ENCODE measurements at regions not wholly inside any gene's neighbourhood (a gene's known extent, or its start where the extent isn't known, plus 50 kb on each side); places are given as distances from the start of the nearest gene placed in this dataset.

DNA sequence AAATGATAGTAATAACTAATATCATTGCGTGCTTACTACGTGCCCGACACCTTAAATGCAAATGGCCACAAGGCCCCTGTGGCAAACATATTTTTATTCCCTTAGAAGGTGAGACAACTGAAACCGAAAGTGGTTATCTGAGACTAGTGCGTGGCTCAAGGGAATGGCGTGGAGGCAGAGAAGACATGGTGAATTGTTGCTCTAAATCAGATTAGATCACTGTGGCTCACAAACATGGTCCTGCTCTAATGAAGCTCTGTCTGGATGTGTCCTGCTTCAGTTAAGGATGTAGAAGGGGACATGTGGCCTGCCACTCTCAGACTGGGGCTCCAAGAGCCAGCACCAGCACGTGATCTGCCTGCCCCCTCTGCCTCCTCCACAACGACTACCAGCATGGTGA is 124.2 kb upstream of the GMDS start:
- DNase-seq (no peak), ATAC-seq (peak; percentile 30)
- CTCF ChIA-PET, result interaction anchor here (1.0 kb wide), 1 partner anchor 12 kb away, joined by 3 read pairs; no protein-coding TSS in a partner anchor
- H3K36me3 Mint-ChIP-seq, result no peaks in the 10 kb centered on the region
- no peaks in the 10 kb centered on the region for H3K9me3 Mint-ChIP-seq (ENCODE audit: low read depth)
- H3K27ac Mint-ChIP-seq, result no peak overlapping the region
- H3K27me3 Mint-ChIP-seq, result peaks cover under 1% of the 10 kb centered on the region
- peaks cover 7% of the 10 kb centered on the region for H3K4me1 Mint-ChIP-seq
- H3K4me3 Mint-ChIP-seq, result no peak overlapping the region

DNA sequence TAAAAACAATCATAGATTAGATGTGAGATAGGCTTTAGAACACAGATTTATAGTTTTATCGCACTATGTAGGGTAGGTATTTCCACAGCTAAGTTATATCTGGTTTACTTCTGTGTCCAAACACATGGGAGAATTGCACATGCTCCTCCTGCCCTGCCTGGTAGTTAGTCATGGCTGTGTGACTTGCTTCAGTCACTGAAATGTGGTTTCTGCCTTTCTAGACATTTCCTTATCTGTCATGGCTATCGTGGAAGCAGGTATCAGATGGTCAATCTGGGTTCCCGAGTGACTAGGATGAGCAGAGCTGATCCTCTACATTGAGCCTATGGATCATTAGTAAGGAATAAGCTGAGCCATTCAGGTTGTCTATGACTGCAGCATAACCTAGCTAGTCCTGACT is 117.8 kb upstream of the GMDS start:
- peaks cover 2% of the 10 kb centered on the region for H3K27me3 Mint-ChIP-seq
- no peaks in the 10 kb centered on the region for H3K9me3 Mint-ChIP-seq (ENCODE audit: low read depth)
- no peaks in the 10 kb centered on the region for H3K4me1 Mint-ChIP-seq
- no peaks in the 10 kb centered on the region for H3K36me3 Mint-ChIP-seq
- H3K27ac Mint-ChIP-seq, result no peak overlapping the region
- CTCF ChIA-PET, result interaction anchor here (1.9 kb wide), 1 partner anchor 9 kb away, joined by 5 read pairs; no protein-coding TSS in a partner anchor
- no peak for DNase-seq
- ATAC-seq, result no peak
- H3K4me3 Mint-ChIP-seq, result no peak overlapping the region

DNA sequence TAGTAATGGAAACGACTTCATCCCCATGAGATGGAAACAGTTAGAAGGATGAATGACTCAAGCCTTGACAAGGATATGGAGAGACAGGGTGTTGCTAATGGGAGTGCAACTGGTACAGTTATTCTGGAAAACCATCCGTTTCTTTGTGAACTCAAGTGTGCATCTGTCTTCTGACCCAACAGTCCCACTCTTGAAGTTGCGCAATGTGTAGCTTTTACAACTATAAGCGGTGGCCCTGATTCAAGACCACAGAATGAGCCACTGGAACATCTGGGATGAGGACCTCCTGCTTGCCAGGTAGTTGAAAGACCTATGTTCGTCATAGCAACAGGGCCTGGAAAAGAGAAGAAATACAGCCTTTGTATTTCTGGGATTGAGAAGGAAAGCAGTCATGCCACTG is 115.8 kb upstream of the GMDS start:
- CTCF ChIA-PET, result interaction anchor here (1.7 kb wide), 1 partner anchor 273 kb away, joined by 5 read pairs; no protein-coding TSS in a partner anchor
- no peaks in the 10 kb centered on the region for H3K9me3 Mint-ChIP-seq (ENCODE audit: low read depth)

DNA sequence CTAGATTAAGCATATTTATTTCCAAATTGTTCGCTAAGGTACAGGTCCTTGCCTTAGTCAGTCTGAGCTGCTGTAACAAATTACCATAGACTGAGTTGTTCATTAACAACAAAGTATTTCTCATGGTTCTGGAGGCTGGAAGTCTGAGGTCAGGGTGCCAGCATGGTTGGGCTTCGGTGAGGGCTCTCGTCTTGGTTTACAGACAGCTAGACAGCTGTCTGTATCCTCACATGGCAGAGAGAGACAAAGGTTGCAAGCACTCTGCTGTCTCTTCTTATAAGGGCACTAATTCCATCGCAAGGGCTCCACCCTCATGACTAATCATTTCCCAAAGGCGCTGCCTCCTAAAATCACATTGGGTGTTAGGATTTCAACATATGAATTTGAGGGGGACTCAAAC is 115.3 kb upstream of the GMDS start:
- no peak overlapping the region for H3K4me3 Mint-ChIP-seq
- H3K4me1 Mint-ChIP-seq, result no peaks in the 10 kb centered on the region
- H3K36me3 Mint-ChIP-seq, result no peaks in the 10 kb centered on the region
- no peaks in the 10 kb centered on the region for H3K9me3 Mint-ChIP-seq (ENCODE audit: low read depth)
- CTCF ChIA-PET, result interaction anchor here (1.7 kb wide), 1 partner anchor 274 kb away, joined by 5 read pairs; no protein-coding TSS in a partner anchor
- no peak for ATAC-seq
- no peak overlapping the region for H3K27ac Mint-ChIP-seq
- DNase-seq, result no peak
- H3K27me3 Mint-ChIP-seq, result peaks cover 2% of the 10 kb centered on the region

More for the DNA sequence above, 115.8 kb upstream of the GMDS start:
- H3K27me3 Mint-ChIP-seq, result peaks cover 2% of the 10 kb centered on the region
- H3K4me3 Mint-ChIP-seq, result no peak overlapping the region
- no peaks in the 10 kb centered on the region for H3K4me1 Mint-ChIP-seq
- no peak for DNase-seq
- no peaks in the 10 kb centered on the region for H3K36me3 Mint-ChIP-seq
- ATAC-seq, result no peak
- no peak overlapping the region for H3K27ac Mint-ChIP-seq

DNA sequence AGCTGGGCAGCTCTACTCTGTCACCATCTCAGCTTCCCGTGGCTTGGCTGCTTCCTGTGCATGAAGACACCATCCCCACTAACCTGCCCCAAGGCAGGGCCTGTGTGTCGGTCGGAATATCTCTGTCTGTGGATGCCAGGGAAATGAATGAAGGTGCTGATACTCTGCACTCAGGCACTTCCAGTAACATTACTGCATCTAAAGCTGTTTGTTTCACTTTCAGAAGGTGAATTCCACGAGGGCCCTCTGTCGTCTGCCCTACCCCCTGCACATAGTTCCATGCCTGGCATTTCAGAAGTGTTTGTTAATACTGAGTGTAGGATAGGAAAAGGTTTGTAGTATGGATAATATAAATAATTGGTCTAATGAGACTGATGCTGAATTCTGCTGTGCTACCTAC is 114.7 kb upstream of the GMDS start:
- Mint-ChIP-seq H3K36me3 (no peaks in the 10 kb centered on the region), H3K9me3 (ENCODE audit: low read depth) (no peaks in the 10 kb centered on the region), H3K27ac (no peak overlapping the region), H3K4me1 (no peaks in the 10 kb centered on the region), H3K4me3 (no peak overlapping the region), H3K27me3 (peaks cover 2% of the 10 kb centered on the region)
- DNase-seq, result no peak
- no peak for ATAC-seq
- CTCF ChIA-PET, result interaction anchor here (1.7 kb wide), 1 partner anchor 275 kb away, joined by 5 read pairs; no protein-coding TSS in a partner anchor

DNA sequence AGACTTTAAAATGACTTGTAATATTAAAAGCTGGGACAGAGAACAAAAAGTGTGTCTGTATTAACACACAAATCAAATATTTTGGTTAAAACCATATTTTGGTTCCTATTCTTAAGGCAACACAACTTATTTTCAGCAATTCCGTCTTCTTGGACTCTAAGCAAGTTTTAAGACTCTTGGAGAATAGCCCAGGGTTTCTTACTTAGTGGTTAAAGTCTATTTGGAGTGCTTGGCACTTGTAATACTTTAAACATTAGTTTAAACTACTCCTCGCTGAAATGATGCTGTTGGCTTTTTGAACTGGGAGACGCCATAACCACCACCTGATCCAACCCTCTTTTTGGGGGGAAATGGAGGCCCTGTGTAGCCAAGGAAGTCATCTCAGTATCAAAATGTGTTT is 109.7 kb upstream of the GMDS start:
- Mint-ChIP-seq H3K4me3 (no peak overlapping the region), H3K36me3 (no peaks in the 10 kb centered on the region), H3K27me3 (no peaks in the 10 kb centered on the region), H3K4me1 (no peaks in the 10 kb centered on the region), H3K9me3 (ENCODE audit: low read depth) (no peaks in the 10 kb centered on the region), H3K27ac (no peak overlapping the region)
- no peak for DNase-seq
- CTCF ChIA-PET, result interaction anchor here (1.0 to 1.8 kb wide), 2 partner anchors 108 to 280 kb away, joined by 3 to 11 read pairs; no protein-coding TSS in a partner anchor
- ATAC-seq, result no peak

DNA sequence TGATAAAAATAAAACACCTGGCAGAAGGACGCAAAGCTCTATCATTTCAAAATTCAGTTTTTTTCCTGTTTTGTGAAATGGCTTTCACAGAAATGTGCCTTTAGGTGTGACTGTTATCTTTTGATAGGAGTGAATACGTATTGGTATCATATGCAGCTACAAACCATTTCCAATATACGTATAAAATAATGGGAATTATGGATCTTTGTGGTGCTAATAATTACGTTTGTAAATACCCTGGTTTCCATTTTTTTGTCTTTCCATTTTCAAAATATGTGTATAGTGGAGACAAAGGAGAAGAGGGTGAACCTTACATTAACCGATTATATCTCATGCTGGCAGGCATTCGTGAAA is 108.7 kb upstream of the GMDS start:
- ATAC-seq, result no peak
- no peaks in the 10 kb centered on the region for H3K9me3 Mint-ChIP-seq (ENCODE audit: low read depth)
- no peaks in the 10 kb centered on the region for H3K27me3 Mint-ChIP-seq
- DNase-seq, result no peak
- CTCF ChIA-PET, result interaction anchor here (0.6 to 4.2 kb wide), 12 partner anchors 9 to 758 kb away, joined by 3 to 45 read pairs (median 6); no protein-coding TSS in a partner anchor
- H3K4me3 Mint-ChIP-seq, result no peak overlapping the region
- H3K4me1 Mint-ChIP-seq, result no peaks in the 10 kb centered on the region
- H3K27ac Mint-ChIP-seq, result no peak overlapping the region
- no peaks in the 10 kb centered on the region for H3K36me3 Mint-ChIP-seq

DNA sequence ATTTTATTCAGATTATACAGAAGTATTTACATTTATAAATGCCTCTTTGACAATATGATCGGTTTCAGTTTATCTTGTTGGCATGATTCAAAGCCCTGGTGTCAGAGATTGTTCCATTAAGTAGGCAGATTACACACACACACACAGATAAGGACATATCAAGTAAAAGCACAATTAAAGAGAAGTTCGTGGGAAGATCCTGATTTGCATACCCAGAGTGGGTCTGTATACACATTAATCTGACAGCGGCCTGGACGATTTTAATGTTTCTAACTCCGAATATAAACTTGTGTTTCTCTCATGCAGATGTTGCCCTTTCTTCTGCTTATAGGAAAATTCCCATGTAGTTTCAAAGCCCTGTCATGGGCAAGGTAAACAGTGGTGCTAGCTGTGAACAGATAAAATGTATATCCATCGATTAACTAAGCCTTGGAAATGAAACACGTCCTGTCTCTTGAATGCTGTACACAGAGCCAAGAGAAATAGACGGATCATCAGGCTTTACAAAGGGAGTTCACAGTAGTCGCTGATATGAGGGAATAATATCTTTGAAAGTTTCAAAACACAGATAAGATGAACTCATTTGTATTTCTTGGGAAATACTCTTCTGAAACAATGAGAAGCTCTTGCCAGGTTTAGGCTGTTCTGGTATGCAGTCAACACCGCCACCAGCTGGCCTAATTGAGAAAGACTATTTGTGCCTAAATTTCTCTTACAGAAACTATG is 108.2 kb upstream of the GMDS start:
- peak; percentile 70 for DNase-seq
- Mint-ChIP-seq H3K9me3 (ENCODE audit: low read depth) (no peaks in the 10 kb centered on the region), H3K27me3 (no peaks in the 10 kb centered on the region), H3K27ac (no peak overlapping the region), H3K4me3 (no peak overlapping the region), H3K4me1 (no peaks in the 10 kb centered on the region), H3K36me3 (no peaks in the 10 kb centered on the region)
- CTCF ChIA-PET, result interaction anchor here (0.6 to 4.2 kb wide), 12 partner anchors 9 to 758 kb away, joined by 3 to 45 read pairs (median 6); no protein-coding TSS in a partner anchor
- ATAC-seq, result no peak

DNA sequence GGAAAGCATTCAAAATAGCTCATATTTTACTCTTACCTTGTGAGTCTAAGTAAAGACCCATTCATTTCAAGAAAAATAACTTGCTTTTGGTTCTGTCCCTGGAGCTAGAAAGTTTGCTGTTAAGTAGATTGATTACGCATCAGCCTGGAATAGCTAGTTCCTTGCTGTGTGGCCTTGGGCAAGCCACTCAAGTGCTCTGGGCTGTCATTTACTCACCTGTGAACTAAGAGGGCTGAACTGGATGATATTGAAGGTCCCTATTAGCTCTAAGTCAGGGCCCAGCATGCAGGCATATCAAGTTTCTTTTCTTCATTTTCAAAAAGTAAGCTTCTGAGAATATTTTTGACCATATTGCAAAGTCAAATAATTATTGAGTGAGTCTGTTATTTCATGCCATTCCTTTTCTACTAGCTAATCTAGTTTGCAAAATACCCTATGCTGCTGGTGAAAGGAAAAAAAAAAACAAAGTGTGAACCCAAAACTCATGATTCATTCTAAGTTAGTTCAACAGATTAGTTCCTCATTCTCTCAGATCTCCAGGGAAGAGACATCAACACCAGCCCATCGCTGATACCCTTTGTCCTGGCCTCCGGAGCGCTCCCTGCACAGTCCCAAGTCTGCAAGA is 106.5 kb upstream of the GMDS start:
- Mint-ChIP-seq H3K4me1 (no peaks in the 10 kb centered on the region), H3K9me3 (ENCODE audit: low read depth) (no peaks in the 10 kb centered on the region), H3K27ac (no peak overlapping the region), H3K36me3 (no peaks in the 10 kb centered on the region), H3K4me3 (no peak overlapping the region), H3K27me3 (no peaks in the 10 kb centered on the region)
- DNase-seq (no peak), ATAC-seq (no peak)
- CTCF ChIA-PET, result interaction anchor here (2.8 to 4.2 kb wide), 2 partner anchors 143 to 282 kb away, joined by 15 to 45 read pairs; no protein-coding TSS in a partner anchor

DNA sequence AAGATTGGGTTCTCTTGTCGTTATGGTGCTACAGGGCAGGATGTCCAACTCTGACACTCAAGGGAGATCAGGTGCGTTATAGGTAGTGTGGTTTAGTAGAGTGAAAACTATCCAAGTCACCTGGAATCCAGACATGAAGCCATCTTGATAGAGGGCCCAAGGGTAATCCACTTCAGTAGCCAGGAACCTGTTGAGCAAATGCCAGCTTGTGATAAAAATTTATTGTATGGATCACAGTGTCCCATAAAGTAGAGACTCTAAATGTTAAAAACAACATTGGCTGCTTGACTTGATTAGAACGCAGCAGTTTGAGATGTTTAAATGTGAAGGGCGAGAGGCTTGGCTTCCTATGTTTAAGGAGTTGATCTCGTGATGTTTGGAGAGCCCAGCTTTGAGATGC is 105.7 kb upstream of the GMDS start:
- Mint-ChIP-seq H3K4me1 (no peaks in the 10 kb centered on the region), H3K27ac (no peak overlapping the region), H3K4me3 (no peak overlapping the region), H3K9me3 (ENCODE audit: low read depth) (no peaks in the 10 kb centered on the region), H3K36me3 (no peaks in the 10 kb centered on the region), H3K27me3 (no peaks in the 10 kb centered on the region)
- CTCF ChIA-PET, result interaction anchor here (4.2 kb wide), 1 partner anchor 142 kb away, joined by 45 read pairs; no protein-coding TSS in a partner anchor
- DNase-seq, result no peak
- no peak for ATAC-seq

DNA sequence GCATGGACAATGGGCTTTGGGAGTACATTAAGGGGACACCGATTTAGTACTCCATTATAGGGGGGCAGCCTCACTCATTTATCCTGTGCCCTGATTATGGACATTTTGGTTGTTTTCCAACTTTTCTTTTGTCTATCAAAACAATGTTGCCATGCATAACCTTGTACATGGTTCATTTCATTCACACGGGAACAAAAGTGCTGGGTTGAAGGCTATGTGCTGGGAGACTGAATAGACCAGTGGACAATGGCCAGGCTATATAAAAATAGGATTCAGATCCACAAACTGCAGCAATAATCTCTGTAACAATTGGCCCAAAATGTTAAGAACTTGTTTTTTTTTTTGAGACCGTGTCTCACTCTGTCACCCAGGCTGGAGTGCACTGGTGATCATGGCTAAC is 100.7 kb upstream of the GMDS start:
- H3K4me3 Mint-ChIP-seq, result no peak overlapping the region
- ATAC-seq (no peak), DNase-seq (no peak)
- CTCF ChIA-PET, result interaction anchor here (1.4 kb wide), 1 partner anchor 137 kb away, joined by 3 read pairs; no protein-coding TSS in a partner anchor
- no peaks in the 10 kb centered on the region for H3K9me3 Mint-ChIP-seq (ENCODE audit: low read depth)
- no peaks in the 10 kb centered on the region for H3K27me3 Mint-ChIP-seq
- no peaks in the 10 kb centered on the region for H3K36me3 Mint-ChIP-seq
- H3K4me1 Mint-ChIP-seq, result no peaks in the 10 kb centered on the region
- no peak overlapping the region for H3K27ac Mint-ChIP-seq

DNA sequence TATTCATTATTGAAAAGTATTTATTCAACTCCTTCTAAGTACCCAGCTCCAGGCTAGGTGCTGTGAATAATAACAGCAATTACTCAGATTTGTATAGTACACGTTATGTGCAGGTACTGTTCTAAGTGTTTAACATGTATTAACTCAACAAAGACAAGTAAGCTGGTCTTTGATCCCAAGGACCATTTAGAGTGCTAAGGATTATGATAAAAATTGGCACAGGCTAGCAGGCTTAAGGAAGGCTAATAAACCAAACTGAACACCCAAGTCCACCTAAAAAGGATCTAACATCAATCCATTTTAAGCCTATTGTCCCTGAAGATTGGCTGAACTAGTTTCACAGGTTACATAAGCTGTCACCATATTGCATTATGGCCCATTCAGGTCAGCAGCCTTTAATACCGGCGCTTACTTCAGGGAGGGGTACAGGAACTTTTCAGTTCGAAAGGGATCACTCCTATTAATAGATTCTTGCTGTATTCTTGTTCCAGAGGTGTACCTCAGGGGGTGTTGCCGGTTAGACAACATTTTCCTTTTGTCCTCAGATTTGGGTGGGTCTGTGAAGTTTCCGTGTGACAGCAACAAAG is 99.0 kb upstream of the GMDS start:
- Mint-ChIP-seq H3K27me3 (peaks cover under 1% of the 10 kb centered on the region), H3K4me1 (no peaks in the 10 kb centered on the region), H3K9me3 (ENCODE audit: low read depth) (peaks cover 5% of the 10 kb centered on the region), H3K4me3 (no peak overlapping the region), H3K27ac (no peak overlapping the region), H3K36me3 (no peaks in the 10 kb centered on the region)
- CTCF ChIA-PET, result no interaction called here
- DNase-seq (no peak), ATAC-seq (no peak)

DNA sequence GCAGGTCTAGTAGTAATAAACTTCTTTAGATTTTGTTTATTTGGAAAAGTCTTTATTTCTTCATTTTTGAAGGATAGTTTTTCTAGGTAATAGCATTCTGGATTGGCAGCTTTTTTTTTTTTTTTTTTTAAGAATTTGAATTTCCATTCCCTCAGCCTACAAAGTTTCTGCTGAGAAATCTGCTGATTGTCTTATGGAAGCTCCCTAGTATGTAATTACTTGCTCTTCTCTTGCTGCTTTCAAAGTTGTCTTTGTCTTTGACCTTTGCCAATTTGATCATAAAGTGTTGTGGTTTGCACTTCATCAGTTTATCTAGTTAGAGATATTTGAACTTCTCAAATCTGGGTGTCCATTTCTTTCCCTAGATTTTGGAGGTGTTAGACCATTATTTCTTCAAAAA is 82.2 kb upstream of the GMDS start:
- H3K36me3 Mint-ChIP-seq, result peaks cover 21% of the 10 kb centered on the region
- H3K4me3 Mint-ChIP-seq, result no peak overlapping the region
- H3K4me1 Mint-ChIP-seq, result peaks cover 3% of the 10 kb centered on the region
- no peak overlapping the region for H3K27ac Mint-ChIP-seq
- no peaks in the 10 kb centered on the region for H3K27me3 Mint-ChIP-seq
- CTCF ChIA-PET, result no interaction called here
- peaks cover 26% of the 10 kb centered on the region for H3K9me3 Mint-ChIP-seq (ENCODE audit: low read depth)
- ATAC-seq (no peak), DNase-seq (no peak)

Data from activated CD8-positive, alpha-beta memory T cell treated with anti-CD3 and anti-CD28 coated beads, Interleukin-2, amount 10 ng/mL, durations not matched to agents 7 days and 5 days (primary cell).